C4-2B (cell line): ENCODE measurements at regions not wholly inside any gene's neighbourhood (a gene's known extent, or its start where the extent isn't known, plus 50 kb on each side); places are given as distances from the start of the nearest gene placed in this dataset.

Experiments used
- CTCF ChIP-seq: fragments of 450-650 bp; conservative IDR thresholded peaks from 2 replicates; pipeline ENCODE4 v1.5.1; 2017; ENCODE audit warnings: mild to moderate bottlenecking
- ZFX ChIP-seq: fragments of 450-650 bp; IDR thresholded peaks from 2 replicates; pipeline ENCODE4 v1.6.1; 2017

GRCh38 chr14:106511006-106511799 lies 984.8 kb downstream of the TMEM121 start:
- TF ChIP-seq CTCF (no peak), ZFX (no peak)
